RWPE2 (cell line): ENCODE measurements at regions not wholly inside any gene's neighbourhood (a gene's known extent, or its start where the extent isn't known, plus 50 kb on each side); places are given as distances from the start of the nearest gene placed in this dataset.

Source experiments
- ATAC-seq: fragments of 200-7000 bp; cut with Tn5 transposase; 3 replicates; pipeline ENCODE4 v1.9.1; 2021; ENCODE audit warnings: low read depth
- DNase-seq: peaks from one replicate; pipeline ENCODE4 v3.0.0-alpha.2; 2020; ENCODE audit warnings: low spot score
- H3K27ac ChIP-seq: fragments of 450-650 bp; 2 replicates; pipeline ENCODE4 v1.5.1; 2017; ENCODE audit warnings: mild to moderate bottlenecking; ENCODE audit not compliant: poor library complexity, severe bottlenecking
- H3K27me3 ChIP-seq: fragments of 250-450 bp; sonication (Bioruptor Pico); 2 replicates; pipeline ENCODE4 v1.5.1; 2021; ENCODE audit warnings: mild to moderate bottlenecking, moderate library complexity; ENCODE audit not compliant: insufficient read depth, poor library complexity, severe bottlenecking
- H3K36me3 ChIP-seq: fragments of 250-450 bp; sonication (Bioruptor Pico); 2 replicates; pipeline ENCODE4 v1.5.1; 2020; ENCODE audit warnings: low read depth, mild to moderate bottlenecking, moderate library complexity
- H3K4me1 ChIP-seq: fragments of 250-450 bp; sonication (Bioruptor Pico); 2 replicates; pipeline ENCODE4 v1.5.1; 2021; ENCODE audit warnings: mild to moderate bottlenecking, moderate library complexity; ENCODE audit not compliant: insufficient read depth, poor library complexity, severe bottlenecking
- H3K4me3 ChIP-seq: fragments of 250-450 bp; sonication (Bioruptor Pico); 2 replicates; pipeline ENCODE4 v1.5.1; 2021; ENCODE audit warnings: mild to moderate bottlenecking, moderate library complexity; ENCODE audit not compliant: severe bottlenecking
- H3K9me3 ChIP-seq: fragments of 250-450 bp; sonication (Bioruptor Pico); 2 replicates; pipeline ENCODE4 v1.5.1; 2021; ENCODE audit warnings: mild to moderate bottlenecking, moderate library complexity; ENCODE audit not compliant: severe bottlenecking
- CTCF ChIP-seq: fragments of 450-650 bp; IDR thresholded peaks from one replicate; pipeline ENCODE4 v1.5.1; 2017; ENCODE audit warnings: mild to moderate bottlenecking, moderate library complexity; ENCODE audit not compliant: poor library complexity, severe bottlenecking

GRCh38 chr3:21826416-21826815, 75.4 kb upstream of the ZNF385D start:
- Histone ChIP-seq H3K27me3 (no peaks in the 10 kb centered on the region), H3K27ac (no peak overlapping the region), H3K9me3 (no peaks in the 10 kb centered on the region), H3K4me1 (no peaks in the 10 kb centered on the region), H3K4me3 (no peak overlapping the region), H3K36me3 (no peaks in the 10 kb centered on the region)
- TF ChIP-seq CTCF: no peak
- DNase-seq (no peak), ATAC-seq (no peak)

- Histone ChIP-seq H3K9me3 (no peaks in the 10 kb centered on the region), H3K27ac (no peak overlapping the region), H3K36me3 (no peaks in the 10 kb centered on the region), H3K4me1 (no peaks in the 10 kb centered on the region), H3K4me3 (no peak overlapping the region), H3K27me3 (no peaks in the 10 kb centered on the region)
- ATAC-seq (no peak), DNase-seq (no peak)
- no peak for TF ChIP-seq CTCF
These were observed 79.5 kb upstream of the ZNF385D start for GRCh38 chr3:21830541-21830940.

- DNase-seq: no peak
- TF ChIP-seq CTCF: no peak
- Histone ChIP-seq H3K4me1 (no peaks in the 10 kb centered on the region), H3K27me3 (no peaks in the 10 kb centered on the region), H3K27ac (no peak overlapping the region), H3K9me3 (no peaks in the 10 kb centered on the region), H3K4me3 (no peak overlapping the region), H3K36me3 (no peaks in the 10 kb centered on the region)
- no peak for ATAC-seq
These were observed 84.3 kb upstream of the ZNF385D start for GRCh38 chr3:21835264-21835663.

GRCh38 chr3:21836227-21836626, 85.2 kb upstream of the ZNF385D start:
- Histone ChIP-seq H3K27ac (no peak overlapping the region), H3K4me1 (no peaks in the 10 kb centered on the region), H3K4me3 (no peak overlapping the region), H3K36me3 (no peaks in the 10 kb centered on the region), H3K27me3 (no peaks in the 10 kb centered on the region), H3K9me3 (no peaks in the 10 kb centered on the region)
- TF ChIP-seq CTCF: no peak
- ATAC-seq: no peak
- no peak for DNase-seq

- H3K9me3 ChIP-seq: no peaks in the 10 kb centered on the region
These were observed 88.2 kb upstream of the ZNF385D start for GRCh38 chr3:21839176-21839575.

More at GRCh38 chr3:21839176-21839575, 88.2 kb upstream of the ZNF385D start:
- Histone ChIP-seq H3K4me1 (no peaks in the 10 kb centered on the region), H3K27ac (no peak overlapping the region), H3K36me3 (no peaks in the 10 kb centered on the region), H3K27me3 (no peaks in the 10 kb centered on the region), H3K4me3 (no peak overlapping the region)
- no peak for DNase-seq
- no peak for ATAC-seq
- no peak for TF ChIP-seq CTCF
